Adrenal gland (tissue), 5 donors: ENCODE measurements at regions not wholly inside any gene's neighbourhood (a gene's known extent, or its start where the extent isn't known, plus 50 kb on each side); places are given as distances from the start of the nearest gene placed in this dataset.

Experiments used
- CTCF ChIP-seq, 6 experiments: fragments of 450-650 bp in 4 of 6; fragments of 200-600 bp in 2 of 6; sonication (generic) in 1 of 6; IDR thresholded peaks; 1 replicate in 5 of 6; 2 replicates in 1 of 6; pipeline versions ENCODE4 v1.5.1 to v1.8.0; 2016 to 2021; ENCODE audit warnings: antibody characterized with exemption in 6 of 6, mild to moderate bottlenecking in 2 of 6, moderate library complexity in 1 of 6
- POLR2A ChIP-seq, 2 donors: fragments of 450-650 bp; IDR thresholded peaks; one replicate each; pipeline ENCODE4 v1.6.1; 2017; ENCODE audit warnings: antibody characterized with exemption in 2 of 2, mild to moderate bottlenecking in 2 of 2, moderate library complexity in 1 of 2
- donor health status: DM: no; HTN: no; CAD: no.

GRCh38 chr3:73255609-73256029 lies 194.2 kb downstream of the EBLN2 start:
- no peak for TF ChIP-seq CTCF (IDR thresholded peaks at IDR 0.05)
- no peak for TF ChIP-seq POLR2A (IDR thresholded peaks at IDR 0.05)
